ENCODE measurements at regions not wholly inside any gene's neighbourhood (a gene's known extent, or its start where the extent isn't known, plus 50 kb on each side); places are given as distances from the start of the nearest gene placed in this dataset.

- no peak overlapping the region for H3K9ac ChIP-seq (ENCODE audit: insufficient read length)
- no peak for DNase-seq (ENCODE audit: low read depth, low spot score)
These were observed 76.8 kb upstream of the CIBAR2 start for GRCh38 chr16:85188822-85189672.

DNA sequence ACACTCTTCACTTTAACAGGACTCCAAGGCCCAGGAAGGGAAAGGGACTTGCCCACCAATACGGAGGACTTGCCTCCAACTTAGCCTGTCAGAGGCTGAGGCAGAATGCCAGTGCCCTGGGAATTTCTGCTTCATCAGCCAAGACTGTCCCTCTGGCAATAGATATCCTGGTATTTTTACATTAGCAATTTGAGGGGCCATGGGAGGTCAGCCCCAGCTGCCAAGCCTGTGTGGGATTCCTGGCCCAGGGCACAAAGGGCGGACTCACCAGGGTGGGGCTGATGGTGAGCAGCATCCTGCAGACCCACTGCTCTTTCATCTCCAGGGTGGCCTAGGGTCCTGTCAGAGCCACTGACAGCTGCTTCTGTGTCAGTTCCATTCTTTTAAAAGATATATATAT lies 78.3 kb upstream of the CIBAR2 start:
- H3K27ac ChIP-seq = no peak overlapping the region
- H3K4me3 ChIP-seq = no peak overlapping the region
- peaks cover under 1% of the 10 kb centered on the region; the same call in 1 of the 2 replicates for H3K36me3 ChIP-seq (ENCODE audit: insufficient read depth, low read length)
- H3K9ac ChIP-seq (ENCODE audit: insufficient read length) = no peak overlapping the region
- TF ChIP-seq POLR2AphosphoS5 (IDR thresholded peaks at IDR 0.05; ENCODE audit: borderline replicate concordance, low read depth, low read length) (no peak), FOXP2 (optimal IDR thresholded peaks at IDR 0.05; ENCODE audit: control extremely low read depth, extremely low read length, insufficient read depth) (no peak), EZH2 (IDR thresholded peaks at IDR 0.05) (no peak)
- DNase-seq (ENCODE audit: low read depth, low spot score) = no peak
- H3K9me3 ChIP-seq (ENCODE audit: low read depth, low read length) = no peaks in the 10 kb centered on the region

More at GRCh38 chr16:85188822-85189672, 76.8 kb upstream of the CIBAR2 start:
- H3K36me3 ChIP-seq (ENCODE audit: insufficient read depth, low read length) = peaks cover 15% of the 10 kb centered on the region; the same call in 1 of the 2 replicates
- H3K9me3 ChIP-seq (ENCODE audit: low read depth, low read length) = no peaks in the 10 kb centered on the region
- no peak overlapping the region for H3K27ac ChIP-seq
- no peak for TF ChIP-seq POLR2AphosphoS5 (IDR thresholded peaks at IDR 0.05; ENCODE audit: borderline replicate concordance, low read depth, low read length)
- no peak for TF ChIP-seq EZH2 (IDR thresholded peaks at IDR 0.05)
- no peak overlapping the region for H3K4me3 ChIP-seq

GRCh38 chr16:85191341-85191965 lies 79.2 kb upstream of the CIBAR2 start:
- Histone ChIP-seq H3K4me3 (no peak overlapping the region), H3K9me3 (ENCODE audit: low read depth, low read length) (no peaks in the 10 kb centered on the region), H3K36me3 (ENCODE audit: insufficient read depth, low read length) (no peaks in the 10 kb centered on the region), H3K27ac (no peak overlapping the region), H3K9ac (ENCODE audit: insufficient read length) (no peak overlapping the region)
- DNase-seq (ENCODE audit: low read depth, low spot score) = no peak
- TF ChIP-seq EZH2 (IDR thresholded peaks at IDR 0.05) = no peak
- no peak for TF ChIP-seq POLR2AphosphoS5 (IDR thresholded peaks at IDR 0.05; ENCODE audit: borderline replicate concordance, low read depth, low read length)
- no peak for TF ChIP-seq FOXP2 (optimal IDR thresholded peaks at IDR 0.05; ENCODE audit: control extremely low read depth, extremely low read length, insufficient read depth)

GRCh38 chr16:85192238-85193114 lies 80.2 kb upstream of the CIBAR2 start:
- H3K36me3 ChIP-seq (ENCODE audit: insufficient read depth, low read length) = no peaks in the 10 kb centered on the region
- no peak overlapping the region for H3K9ac ChIP-seq (ENCODE audit: insufficient read length)
- no peak overlapping the region for H3K4me3 ChIP-seq
- no peak for DNase-seq (ENCODE audit: low read depth, low spot score)
- no peak for TF ChIP-seq EZH2 (IDR thresholded peaks at IDR 0.05)
- TF ChIP-seq FOXP2 (optimal IDR thresholded peaks at IDR 0.05; ENCODE audit: control extremely low read depth, extremely low read length, insufficient read depth) = no peak
- TF ChIP-seq POLR2AphosphoS5 (IDR thresholded peaks at IDR 0.05; ENCODE audit: borderline replicate concordance, low read depth, low read length) = no peak
- no peaks in the 10 kb centered on the region for H3K9me3 ChIP-seq (ENCODE audit: low read depth, low read length)
- H3K27ac ChIP-seq = no peak overlapping the region

GRCh38 chr16:85193115-85193493 lies 80.8 kb upstream of the CIBAR2 start:
- no peak overlapping the region for H3K9ac ChIP-seq (ENCODE audit: insufficient read length)
- no peak for TF ChIP-seq POLR2AphosphoS5 (IDR thresholded peaks at IDR 0.05; ENCODE audit: borderline replicate concordance, low read depth, low read length)
- TF ChIP-seq FOXP2 (optimal IDR thresholded peaks at IDR 0.05; ENCODE audit: control extremely low read depth, extremely low read length, insufficient read depth) = no peak
- no peak for TF ChIP-seq EZH2 (IDR thresholded peaks at IDR 0.05)

DNA sequence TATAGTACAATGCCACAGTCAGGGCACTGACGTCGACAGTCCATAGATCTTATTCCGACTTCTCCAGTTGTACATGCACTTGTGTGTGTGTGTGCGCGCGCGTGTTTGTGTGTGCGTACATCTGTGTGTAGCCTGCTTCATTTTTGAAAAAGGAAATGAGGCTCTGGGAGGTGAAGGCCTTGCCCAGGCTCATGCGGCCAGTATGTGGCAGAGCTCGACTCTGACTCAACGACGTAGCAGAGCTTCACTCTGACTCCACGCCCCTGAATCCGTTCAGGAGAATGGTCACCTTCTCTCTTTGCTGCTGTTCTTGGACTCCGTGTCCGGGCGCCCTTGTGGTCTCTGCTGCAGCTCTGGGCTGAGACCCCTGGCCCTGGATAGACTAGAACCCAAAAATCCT lies 81.6 kb upstream of the CIBAR2 start:
- Histone ChIP-seq H3K9ac (ENCODE audit: insufficient read length) (no peak overlapping the region), H3K27ac (no peak overlapping the region), H3K9me3 (ENCODE audit: low read depth, low read length) (no peaks in the 10 kb centered on the region), H3K4me3 (no peak overlapping the region), H3K36me3 (ENCODE audit: insufficient read depth, low read length) (no peaks in the 10 kb centered on the region)
- no peak for TF ChIP-seq POLR2AphosphoS5 (IDR thresholded peaks at IDR 0.05; ENCODE audit: borderline replicate concordance, low read depth, low read length)
- TF ChIP-seq FOXP2 (optimal IDR thresholded peaks at IDR 0.05; ENCODE audit: control extremely low read depth, extremely low read length, insufficient read depth) = no peak
- no peak for TF ChIP-seq EZH2 (IDR thresholded peaks at IDR 0.05)
- DNase-seq (ENCODE audit: low read depth, low spot score) = no peak

More at GRCh38 chr16:85193115-85193493, 80.8 kb upstream of the CIBAR2 start:
- no peak for DNase-seq (ENCODE audit: low read depth, low spot score)
- Histone ChIP-seq H3K36me3 (ENCODE audit: insufficient read depth, low read length) (no peaks in the 10 kb centered on the region), H3K9me3 (ENCODE audit: low read depth, low read length) (no peaks in the 10 kb centered on the region), H3K4me3 (no peak overlapping the region), H3K27ac (no peak overlapping the region)

DNA sequence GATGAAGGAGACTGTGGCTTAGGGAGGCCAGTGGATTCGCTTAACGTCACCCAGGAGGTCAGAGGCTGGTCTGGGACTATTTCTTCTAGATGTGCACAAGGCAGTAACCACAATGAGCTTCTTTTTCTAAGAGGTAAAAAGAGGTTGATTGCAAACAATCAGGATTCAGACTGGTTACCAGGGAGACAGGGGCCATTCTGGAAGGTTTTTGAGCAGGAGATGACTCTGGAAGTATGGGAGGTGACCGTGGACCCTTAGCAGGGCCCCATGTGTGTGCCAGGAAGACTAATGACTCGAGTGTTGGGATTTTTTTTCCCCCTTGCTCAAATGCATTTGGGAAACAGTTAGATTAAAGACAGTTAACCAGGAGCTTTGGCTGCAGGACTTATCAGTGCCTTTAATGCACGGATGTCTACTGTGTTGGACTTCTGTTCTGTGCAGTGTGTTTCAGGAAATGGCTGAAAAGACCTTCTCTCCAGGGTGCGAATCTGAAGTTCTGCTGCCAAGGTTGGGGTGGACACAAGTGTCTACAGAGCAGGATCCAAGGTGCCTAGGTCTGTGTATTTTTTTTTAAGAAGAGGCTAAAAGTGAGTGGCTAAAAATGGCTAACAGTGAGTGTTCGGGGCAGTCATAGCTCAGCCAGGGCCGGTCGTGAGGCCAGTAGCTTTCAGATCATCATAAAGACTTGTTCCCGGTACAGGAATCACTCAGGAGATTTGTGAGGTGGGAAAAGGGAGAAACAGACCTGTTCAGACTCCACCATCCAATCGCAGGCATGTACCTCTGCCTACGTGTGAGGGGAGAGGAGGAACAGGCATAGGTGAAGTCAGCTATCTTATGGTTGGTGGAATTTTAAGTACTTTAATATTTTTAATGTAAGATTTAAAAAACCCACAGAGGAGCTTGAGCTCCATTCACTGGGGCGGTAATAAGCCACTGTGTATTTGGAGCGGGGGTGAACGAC lies 82.3 kb upstream of the CIBAR2 start:
- no peak overlapping the region for H3K9ac ChIP-seq (ENCODE audit: insufficient read length)
- H3K4me3 ChIP-seq = no peak overlapping the region
- no peaks in the 10 kb centered on the region for H3K36me3 ChIP-seq (ENCODE audit: insufficient read depth, low read length)
- DNase-seq (ENCODE audit: low read depth, low spot score) = no peak
- no peak overlapping the region for H3K27ac ChIP-seq
- TF ChIP-seq POLR2AphosphoS5 (IDR thresholded peaks at IDR 0.05; ENCODE audit: borderline replicate concordance, low read depth, low read length) = no peak
- no peak for TF ChIP-seq EZH2 (IDR thresholded peaks at IDR 0.05)
- no peak for TF ChIP-seq FOXP2 (optimal IDR thresholded peaks at IDR 0.05; ENCODE audit: control extremely low read depth, extremely low read length, insufficient read depth)
- H3K9me3 ChIP-seq (ENCODE audit: low read depth, low read length) = no peaks in the 10 kb centered on the region
